ENCODE measurements at regions not wholly inside any gene's neighbourhood (a gene's known extent, or its start where the extent isn't known, plus 50 kb on each side); places are given as distances from the start of the nearest gene placed in this dataset.

DNA sequence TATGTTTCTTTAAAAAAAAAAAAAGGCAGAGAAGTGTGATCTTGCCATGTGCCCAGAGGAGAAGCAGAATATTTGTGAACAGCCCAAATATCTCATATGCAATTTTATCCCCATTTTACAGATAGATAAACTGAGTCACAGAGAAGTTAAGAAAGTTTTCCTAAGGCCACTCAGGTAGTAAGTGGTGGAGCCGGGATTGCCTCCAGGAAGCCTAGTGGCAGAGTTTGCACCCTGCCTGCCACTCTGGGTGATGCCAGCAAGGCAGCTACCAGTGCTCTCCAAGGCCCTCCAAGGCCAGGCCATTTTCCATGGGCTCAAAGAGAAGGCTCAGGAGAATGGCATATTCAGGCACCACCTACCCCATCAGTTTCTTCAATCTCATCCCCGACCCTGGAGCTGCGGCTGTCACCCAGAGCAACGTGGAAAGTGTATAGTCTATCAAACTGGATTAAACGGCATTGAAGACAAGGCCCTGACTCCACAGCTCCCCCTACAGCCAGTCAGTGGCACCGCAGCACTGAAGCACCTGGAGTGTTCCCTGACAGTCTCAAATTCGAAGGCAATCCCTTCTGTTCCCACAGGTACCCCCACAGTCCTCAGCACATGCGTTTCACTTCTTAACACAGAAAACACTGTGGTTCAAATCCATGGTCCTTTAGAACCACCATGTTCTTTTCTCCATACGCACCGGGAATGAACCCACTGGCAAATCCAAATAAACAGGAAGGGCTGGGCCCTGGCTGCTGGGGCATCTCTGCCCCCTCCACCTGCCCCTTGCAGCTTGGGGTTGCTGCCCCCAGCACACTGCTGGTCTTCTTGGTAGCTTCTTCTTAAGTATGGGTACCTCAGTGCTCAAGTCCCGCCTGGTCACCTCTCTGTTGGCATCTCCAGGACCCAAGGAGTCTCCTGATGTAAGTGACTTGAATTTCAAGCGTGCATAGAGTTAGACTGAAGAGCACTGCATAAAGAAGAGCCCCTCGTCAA is 175.3 kb downstream of the INHBB start:
- DNase-seq = peak; percentile 5

DNA sequence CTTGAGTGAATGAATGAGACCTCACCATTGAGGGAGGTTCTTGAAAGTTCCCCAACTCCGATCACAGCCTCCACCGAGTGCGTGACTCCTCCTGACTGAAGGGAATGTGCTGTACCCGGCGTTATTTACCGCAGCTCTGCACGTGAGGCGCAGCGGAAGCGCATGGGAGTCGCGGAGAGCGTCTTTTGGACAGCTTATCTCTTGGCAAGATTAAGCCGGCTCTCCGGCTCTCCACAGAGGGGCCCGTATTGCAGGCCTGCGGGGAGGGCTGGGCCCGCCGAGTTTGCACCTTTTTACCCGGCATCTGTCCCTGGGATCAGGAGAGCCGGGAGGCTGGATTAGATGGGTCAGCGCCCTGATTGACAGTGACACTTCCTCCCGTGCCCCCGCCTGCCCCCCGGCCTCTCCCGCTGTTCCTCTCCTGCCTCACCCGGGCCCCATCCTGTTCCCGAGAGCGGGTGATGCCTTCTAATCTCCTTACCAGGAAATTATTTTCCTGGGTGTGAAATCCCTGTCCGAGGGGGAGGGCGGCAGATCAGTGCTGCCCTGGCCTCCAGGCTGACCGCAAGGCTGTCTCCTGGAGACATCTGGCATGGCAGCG is 176.3 kb downstream of the INHBB start:
- no peak for DNase-seq

- DNase-seq = no peak
These were observed 177.8 kb downstream of the INHBB start for GRCh38 chr2:120523766-120524165.

GRCh38 chr2:120524174-120524573 is 178.2 kb downstream of the INHBB start:
- no peak for DNase-seq

DNA sequence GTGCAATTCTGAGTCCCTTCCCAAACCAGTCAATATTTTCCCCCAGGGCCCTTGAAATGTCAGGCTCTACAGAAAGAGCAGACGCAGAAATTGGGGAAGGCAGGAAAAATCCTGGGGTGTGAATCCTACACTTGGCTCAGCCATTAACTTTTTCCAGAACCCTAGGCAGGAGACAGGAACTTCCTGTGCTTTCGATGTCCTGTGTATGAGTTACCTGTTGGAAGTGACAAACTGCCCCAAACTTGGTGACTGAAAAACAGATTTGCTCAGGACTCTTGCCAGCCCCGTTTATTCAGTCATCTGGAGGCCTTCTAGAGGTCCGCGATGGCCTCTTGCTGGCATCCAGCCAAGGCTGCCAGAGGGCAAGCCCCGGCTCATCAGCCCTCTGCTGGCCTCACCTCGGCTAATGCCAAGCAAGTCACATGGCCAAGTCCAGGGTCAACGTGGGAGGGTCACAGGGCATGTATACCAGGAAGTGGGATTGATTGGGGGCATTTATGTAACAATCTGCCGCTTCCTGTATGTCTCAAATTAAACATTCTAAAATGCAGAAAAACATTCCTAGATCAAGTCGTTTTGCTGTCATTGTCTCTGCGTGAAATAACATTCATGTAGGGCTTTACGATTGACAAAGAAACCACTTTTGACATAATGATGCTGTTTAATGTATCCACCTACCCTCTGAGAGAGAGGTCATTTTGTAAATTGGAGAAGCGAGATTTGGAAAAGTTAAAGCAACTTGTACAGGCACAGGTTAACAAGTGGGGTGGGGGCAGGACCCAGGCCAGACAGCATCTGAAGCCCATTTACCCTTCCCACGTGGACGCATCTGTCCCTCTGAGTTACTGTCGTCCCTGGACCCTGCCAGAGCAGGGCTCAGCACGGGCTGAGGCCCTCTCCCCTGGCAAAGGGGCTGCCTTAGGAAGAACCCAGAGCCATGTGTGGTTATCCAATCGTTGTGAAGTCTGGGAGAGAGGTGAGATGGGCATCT is 179.4 kb downstream of the INHBB start:
- DNase-seq = no peak

DNA sequence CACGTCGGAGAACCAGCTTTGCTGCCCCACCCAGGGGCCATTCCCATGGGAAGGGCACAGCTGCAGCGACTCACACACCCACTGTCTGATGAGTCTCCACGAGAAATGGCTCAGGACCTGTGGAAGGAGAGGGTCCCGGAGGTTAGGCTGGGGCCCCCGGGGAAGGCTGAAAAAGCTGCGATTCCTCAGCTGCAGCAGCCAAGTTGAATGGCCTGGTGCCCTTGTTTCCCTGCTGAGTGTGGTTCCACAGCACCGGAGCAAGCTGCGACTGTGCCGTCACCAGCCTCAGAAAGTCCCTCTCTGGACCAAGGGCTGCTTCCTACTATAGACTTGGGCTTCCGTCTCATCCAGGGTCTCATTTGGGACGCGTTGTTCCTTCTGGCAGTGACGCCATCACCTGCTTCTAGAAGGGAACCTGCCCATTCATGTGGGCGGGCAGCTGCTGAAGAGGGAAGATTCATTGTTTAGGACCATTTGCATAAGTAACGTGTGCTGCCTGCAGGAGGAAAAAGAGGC is 180.2 kb downstream of the INHBB start:
- no peak for DNase-seq

DNA sequence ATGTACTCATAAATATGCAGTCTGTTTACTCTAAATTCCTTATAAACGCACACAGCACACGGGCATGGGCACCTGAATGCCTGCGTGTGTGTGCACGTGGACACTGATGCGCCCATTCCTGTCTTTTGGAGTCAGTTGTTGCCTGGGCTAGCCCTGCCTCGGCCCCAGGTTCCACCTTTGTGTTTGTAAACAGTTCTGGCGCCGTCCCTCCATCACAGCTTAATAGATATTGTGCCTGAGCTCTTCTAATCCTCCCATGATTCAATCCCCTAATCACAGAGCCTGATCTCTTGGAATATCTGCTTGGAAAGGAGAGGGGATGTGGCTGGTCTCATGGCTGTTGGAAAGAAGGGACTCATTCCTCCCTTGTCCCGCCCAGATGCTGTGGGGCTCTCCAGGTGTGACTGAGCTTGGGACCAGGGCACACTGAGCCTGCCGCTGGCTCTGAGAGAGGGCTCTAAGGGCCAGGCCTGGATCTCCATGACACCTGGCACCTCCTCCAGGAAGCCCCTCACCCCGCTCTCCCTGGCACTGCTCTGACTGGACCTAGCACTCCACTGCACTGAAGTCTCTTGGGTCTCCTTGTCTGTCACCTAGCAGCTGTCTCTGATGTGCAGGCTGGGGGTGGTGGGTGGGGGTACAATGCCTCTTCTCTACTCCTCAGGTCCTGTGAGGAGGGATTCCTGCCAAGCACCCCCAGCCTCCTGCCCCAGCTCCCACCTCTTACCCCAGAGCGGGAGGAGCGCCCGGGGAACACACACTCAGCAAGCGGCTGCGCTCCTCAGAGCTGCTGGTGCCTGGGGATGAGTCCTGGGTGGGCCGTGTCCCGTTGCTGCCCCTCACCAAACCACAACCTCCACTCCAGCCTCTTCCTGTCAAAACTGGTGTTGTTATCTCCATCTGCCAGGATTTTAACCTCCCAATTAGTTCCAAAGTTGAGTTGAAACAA is 181.3 kb downstream of the INHBB start:
- no peak for DNase-seq

DNA sequence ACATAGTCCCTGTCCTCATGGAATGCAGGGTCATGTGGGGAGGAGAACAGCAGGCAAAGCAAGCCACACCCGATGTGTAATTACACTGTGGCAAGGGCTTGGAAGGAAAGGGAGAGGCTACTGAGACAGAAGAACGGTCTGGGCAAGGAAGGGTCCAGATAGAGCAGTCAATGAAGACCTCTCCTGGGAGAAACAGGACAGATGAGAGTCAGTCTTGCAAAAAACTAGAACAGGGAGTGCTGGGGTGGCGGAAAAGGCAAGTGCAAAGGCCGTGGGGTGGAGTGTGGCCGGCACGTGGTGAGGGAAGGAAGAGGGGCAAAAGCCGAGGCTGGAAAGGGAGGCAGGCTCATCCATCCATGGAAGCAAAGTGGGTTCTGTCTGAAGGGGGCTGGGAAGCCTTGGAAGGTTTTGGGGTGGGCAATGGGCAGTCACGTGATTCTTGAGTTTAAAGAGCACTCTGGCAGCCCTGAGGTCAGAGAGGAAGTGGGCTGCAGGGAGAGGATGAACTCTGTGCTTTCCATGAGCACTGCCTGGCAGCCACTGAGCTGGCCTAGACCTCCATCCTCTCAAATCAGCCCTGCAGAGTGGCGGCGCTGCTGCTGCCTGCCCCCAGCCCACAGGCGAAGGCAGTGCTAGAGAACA is 182.2 kb downstream of the INHBB start:
- DNase-seq = no peak

DNA sequence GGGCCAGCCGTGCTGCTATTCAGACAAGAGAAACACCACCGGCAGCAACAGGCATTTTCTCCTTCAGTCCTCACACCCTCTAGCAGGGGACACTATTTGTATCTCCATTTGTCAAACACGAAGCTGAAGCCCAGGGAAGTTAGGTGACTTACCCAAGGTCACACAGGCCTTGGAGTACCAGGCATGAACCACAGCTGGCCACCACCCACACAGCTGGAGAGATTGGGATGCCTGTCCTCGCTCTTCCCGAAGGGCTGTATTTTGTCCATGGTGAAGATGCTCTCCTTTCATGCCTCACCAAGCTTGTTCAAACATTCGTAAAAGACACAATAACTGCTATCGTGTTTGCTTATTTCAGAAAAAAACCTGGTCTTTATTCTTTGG is 182.7 kb downstream of the INHBB start:
- no peak for DNase-seq

- no peak for DNase-seq
These were observed 184.8 kb downstream of the INHBB start for GRCh38 chr2:120530781-120531180.

DNA sequence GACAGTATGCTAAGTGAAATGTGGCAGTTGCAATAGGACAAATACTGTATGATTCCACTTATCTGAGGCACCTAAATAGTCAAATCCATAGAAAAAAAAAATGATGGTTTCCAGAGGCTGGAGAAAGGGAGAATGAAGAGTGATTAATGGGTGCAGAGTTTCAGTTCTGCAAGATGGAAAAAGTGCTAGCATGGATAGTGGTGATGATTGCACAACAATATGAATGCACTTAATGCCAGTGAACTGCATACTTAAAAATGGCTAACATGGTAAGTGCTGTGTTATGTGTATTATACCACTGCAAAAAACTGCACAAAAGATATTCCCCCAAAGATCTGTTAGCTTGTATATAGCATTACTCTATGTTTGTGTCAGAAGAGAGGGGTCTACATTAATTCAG is 185.4 kb downstream of the INHBB start:
- no peak for DNase-seq

DNA sequence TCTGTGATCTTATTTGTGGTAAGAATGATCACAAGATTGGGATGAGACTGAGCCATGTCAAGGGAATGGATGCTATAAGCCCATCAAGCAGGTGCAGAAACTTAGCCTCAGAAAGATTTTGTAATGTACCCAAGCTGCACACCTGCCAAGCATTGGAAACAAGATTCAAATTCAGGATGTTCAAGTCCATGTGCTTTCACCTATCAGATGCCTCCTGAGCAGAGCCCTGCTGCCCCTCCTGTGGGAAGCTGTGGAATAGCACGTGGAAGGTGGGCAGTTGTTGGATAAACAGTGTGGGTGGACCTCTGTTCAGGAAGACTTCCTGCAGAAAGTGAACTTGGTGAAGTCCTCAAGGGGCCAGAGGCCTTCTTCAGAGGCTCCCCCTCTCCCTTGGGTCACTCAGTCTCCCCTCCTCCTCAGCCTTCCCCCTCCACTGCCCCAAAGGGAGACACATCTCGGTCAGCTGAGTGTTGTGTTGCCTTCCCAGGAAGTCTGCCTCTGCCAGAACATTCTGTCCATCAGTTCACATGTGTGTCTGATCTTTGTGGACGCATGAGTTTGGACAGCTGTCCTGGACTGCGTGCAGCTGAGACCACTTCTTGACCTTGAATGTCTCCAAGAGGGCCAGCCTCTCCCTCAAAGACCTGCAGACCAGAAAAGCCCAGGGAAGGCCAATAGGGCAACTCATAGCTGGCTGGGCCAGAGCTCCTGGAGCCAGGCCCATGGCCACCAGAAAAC is 186.1 kb downstream of the INHBB start:
- DNase-seq = no peak

DNA sequence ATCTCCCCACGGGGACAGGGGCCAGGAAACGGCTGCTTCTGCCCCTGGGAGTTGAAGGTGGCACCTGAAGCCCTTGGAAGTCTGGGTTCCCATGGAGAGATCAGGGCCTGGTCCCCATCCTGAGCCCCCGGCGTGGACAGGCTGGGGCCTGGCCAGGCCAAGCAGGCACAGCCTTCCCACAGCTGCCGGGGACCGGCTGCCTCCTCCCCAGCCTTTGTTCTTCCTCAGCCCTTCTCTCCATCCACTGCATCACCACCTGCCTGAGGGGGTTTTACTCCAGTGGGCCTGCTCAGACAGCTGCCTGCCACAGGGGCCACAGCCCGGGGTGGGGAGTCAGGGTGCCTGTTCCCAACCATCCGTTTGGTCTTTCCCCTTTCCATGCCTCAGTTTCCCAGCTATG is 187.7 kb downstream of the INHBB start:
- no peak for DNase-seq

DNA sequence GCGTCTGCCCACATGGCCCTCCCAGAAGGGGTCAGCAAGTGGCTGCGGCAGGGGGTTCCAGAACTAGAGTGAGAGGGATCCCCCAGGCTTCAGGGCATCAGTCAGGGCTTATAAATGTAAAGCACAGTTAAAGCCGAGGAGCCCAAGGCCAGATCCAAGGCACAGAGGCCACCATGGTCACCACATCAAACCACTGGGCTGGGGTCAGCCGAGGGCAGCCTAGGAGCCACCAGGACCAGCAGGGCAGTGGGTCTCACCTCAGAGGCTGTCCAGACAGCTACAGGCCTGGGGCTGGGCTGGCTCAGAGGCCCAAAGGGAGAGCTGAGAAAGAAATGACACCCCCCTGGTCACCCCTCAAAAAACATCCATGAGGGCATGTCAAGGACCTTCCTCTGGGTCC is 188.5 kb downstream of the INHBB start:
- DNase-seq = no peak

DNA sequence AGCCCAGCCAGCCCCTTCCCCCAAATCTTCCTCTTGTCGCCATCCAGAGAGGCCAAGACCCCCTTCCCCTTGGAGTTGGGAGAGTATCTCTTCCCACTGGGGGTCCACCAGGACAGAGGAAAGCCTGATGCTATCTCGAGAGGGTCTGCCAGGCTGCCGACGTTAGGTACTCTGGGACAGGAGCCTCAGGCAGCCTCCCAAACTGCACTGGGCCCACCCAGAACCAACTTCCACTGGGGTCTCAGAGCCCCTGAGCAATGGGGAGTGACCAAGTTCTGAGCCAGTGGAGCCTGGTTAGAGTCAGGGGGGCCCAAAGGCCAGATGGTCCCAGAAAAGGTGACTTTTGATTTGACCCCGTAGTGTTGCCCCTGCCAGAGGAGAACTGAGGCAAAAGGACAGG is 189.1 kb downstream of the INHBB start:
- DNase-seq = no peak

DNA sequence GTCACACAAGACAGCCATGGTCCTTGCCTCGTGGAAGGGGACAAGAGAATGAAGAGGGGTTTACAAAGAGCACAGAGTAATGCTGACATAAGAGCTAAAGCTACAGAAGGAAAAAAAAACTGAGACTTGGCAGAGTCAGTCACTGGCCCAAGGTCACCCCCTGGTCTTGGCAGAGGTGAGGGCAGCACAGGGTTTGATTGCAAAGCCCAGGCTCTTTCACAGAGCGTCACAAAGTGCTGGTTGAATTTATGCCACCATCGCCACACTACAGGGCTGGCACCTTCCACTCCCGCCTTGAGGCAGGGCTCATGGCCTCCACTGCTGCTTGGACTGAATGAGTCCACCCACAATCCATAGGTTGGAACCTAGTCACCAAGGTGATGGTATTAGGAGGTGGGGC is 190.2 kb downstream of the INHBB start:
- DNase-seq = no peak

GRCh38 chr2:120538691-120539423 is 192.9 kb downstream of the INHBB start:
- no peak for DNase-seq

DNA sequence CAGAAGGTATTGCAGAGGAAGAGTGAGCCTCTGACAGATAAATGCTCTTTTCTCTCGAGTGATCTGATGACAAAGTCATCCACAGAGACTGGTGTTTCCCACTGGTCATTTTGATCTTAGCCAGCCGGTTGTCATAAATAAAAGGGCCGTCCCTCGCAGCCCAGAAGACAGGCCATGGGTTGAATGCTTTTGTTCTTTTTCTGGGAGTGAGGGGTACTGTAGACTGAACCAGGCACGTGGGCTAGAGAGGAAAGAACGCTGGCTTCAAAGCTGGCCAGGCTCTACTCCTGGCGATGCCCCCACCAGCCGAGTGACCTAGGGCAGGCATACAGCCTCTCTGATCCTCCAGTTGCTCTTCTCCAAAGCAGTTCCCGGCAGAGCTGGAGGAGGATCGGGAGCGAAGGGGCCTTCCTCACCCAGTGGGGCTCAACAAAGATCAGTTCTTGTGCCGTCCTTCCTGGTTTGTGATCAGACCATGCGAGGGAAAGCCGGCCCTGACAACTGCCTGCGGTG is 193.5 kb downstream of the INHBB start:
- DNase-seq = no peak

- no peak for DNase-seq
These were observed 194.2 kb downstream of the INHBB start for GRCh38 chr2:120539937-120540718.
